ENCODE measurements at regions not wholly inside any gene's neighbourhood (a gene's known extent, or its start where the extent isn't known, plus 50 kb on each side); places are given as distances from the start of the nearest gene placed in this dataset.

DNA sequence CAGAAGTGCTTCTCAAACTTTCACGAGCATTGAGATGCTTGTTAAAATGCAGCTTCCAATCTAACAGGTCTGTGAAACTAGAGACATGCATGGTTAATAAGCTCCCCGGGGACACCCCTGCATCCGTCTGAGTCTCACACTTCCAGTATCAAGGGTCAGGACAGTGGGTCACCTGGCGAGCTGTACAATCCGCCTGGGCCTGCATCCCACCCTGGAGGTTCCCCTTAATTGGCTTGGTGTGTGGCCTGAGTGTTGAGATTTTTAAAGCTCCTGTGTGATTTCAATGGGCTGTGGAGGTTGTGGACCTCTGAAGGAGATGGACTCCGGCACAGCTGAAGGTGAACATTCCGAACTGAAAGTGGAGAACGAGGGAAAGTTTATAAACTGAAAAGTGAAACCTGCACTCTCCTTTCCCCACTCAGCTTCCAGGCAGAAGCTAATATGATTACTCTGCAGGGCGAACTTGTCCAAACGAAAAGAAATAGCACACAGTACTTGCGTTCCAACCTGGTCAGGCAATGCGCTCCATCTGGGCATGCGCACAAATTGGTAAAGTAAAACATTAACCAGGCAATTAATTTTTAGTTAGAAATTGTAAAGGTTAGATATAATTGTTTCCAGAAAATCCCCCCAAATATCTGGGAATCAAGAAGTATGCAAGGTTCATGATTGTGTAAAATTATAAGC, 191.7 kb upstream of the ALKAL2 start:
- TF ChIP-seq POLR2AphosphoS5 (IDR thresholded peaks at IDR 0.05; ENCODE audit: low read depth, low read length), result no peak
- no peak for TF ChIP-seq CTCF (IDR thresholded peaks at IDR 0.05 in 2 of 3, conservative IDR thresholded peaks at IDR 0.05 in 1 of 3; ENCODE audit: borderline replicate concordance in 1 of 3, insufficient read depth in 1 of 3, low read depth in 2 of 3, low read length in 2 of 3)
- TF ChIP-seq EZH2 (IDR thresholded peaks at IDR 0.05), result no peak
- TF ChIP-seq, protein P1, sequence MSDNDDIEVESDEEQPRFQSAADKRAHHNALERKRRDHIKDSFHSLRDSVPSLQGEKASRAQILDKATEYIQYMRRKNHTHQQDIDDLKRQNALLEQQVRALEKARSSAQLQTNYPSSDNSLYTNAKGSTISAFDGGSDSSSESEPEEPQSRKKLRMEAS (IDR thresholded peaks at IDR 0.05), result no peak
- TF ChIP-seq, protein P2, sequence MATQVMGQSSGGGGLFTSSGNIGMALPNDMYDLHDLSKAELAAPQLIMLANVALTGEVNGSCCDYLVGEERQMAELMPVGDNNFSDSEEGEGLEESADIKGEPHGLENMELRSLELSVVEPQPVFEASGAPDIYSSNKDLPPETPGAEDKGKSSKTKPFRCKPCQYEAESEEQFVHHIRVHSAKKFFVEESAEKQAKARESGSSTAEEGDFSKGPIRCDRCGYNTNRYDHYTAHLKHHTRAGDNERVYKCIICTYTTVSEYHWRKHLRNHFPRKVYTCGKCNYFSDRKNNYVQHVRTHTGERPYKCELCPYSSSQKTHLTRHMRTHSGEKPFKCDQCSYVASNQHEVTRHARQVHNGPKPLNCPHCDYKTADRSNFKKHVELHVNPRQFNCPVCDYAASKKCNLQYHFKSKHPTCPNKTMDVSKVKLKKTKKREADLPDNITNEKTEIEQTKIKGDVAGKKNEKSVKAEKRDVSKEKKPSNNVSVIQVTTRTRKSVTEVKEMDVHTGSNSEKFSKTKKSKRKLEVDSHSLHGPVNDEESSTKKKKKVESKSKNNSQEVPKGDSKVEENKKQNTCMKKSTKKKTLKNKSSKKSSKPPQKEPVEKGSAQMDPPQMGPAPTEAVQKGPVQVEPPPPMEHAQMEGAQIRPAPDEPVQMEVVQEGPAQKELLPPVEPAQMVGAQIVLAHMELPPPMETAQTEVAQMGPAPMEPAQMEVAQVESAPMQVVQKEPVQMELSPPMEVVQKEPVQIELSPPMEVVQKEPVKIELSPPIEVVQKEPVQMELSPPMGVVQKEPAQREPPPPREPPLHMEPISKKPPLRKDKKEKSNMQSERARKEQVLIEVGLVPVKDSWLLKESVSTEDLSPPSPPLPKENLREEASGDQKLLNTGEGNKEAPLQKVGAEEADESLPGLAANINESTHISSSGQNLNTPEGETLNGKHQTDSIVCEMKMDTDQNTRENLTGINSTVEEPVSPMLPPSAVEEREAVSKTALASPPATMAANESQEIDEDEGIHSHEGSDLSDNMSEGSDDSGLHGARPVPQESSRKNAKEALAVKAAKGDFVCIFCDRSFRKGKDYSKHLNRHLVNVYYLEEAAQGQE (IDR thresholded peaks at IDR 0.05; ENCODE audit: low read depth), result no peak
- TF ChIP-seq POLR2A (IDR thresholded peaks at IDR 0.05; ENCODE audit: borderline replicate concordance, extremely low read depth, insufficient read depth, insufficient read length), result no peak
- no peak for TF ChIP-seq EGR1 (IDR thresholded peaks at IDR 0.05; ENCODE audit: low read depth)
- no peak for TF ChIP-seq ZNF274 (IDR thresholded peaks at IDR 0.05; ENCODE audit: low read depth, low read length)
- TF ChIP-seq TCF7L2 (IDR thresholded peaks at IDR 0.05; ENCODE audit: borderline replicate concordance, extremely low read depth, insufficient read depth, insufficient read length), result no peak
- TF ChIP-seq RAD21 (IDR thresholded peaks at IDR 0.05; ENCODE audit: low read depth), result no peak
- TF ChIP-seq, protein P3, sequence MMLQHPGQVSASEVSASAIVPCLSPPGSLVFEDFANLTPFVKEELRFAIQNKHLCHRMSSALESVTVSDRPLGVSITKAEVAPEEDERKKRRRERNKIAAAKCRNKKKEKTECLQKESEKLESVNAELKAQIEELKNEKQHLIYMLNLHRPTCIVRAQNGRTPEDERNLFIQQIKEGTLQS (IDR thresholded peaks at IDR 0.05), result no peak

Measured in HCT116 (cell line).